Central memory CD4-positive, alpha-beta T cell (primary cell): ENCODE measurements at regions not wholly inside any gene's neighbourhood (a gene's known extent, or its start where the extent isn't known, plus 50 kb on each side); places are given as distances from the start of the nearest gene placed in this dataset.

Experiments
- DNase-seq: peaks from one replicate; pipeline ENCODE4 v3.0.0; 2022

GRCh38 chr19:31118986-31119385, 230.2 kb downstream of the TSHZ3 start:
- DNase-seq = no peak

DNA sequence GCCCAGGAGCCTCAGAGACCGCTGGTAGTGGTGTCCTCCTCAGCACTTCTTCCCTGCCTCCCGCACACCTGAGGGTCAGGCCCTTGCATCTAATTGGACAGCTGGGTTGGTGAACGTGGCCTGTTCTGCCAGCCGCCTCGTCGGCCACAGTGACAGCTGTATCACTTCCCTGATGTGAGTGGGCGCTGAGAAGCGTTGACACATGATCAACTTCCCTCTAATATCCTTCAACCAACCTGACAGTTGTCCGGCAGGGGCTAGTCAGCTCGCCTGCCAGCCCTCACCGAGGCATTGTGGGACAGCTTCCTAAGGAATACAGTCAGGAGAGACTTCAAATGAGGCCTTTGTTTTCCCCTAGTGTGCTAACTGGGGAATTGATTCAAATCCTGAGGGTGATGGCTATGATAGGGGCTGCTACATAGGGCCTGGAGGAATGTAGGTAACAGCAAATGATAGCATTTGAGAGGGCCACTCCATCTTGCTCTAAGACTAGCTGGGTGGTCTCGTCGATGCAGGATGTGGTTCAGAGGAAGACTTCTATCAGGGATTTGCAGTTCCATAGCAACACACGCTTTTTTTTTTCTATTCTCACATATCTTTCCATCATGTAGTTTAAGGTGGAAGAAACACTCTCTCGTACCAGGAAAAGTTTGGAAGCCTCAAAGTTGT, 230.8 kb downstream of the TSHZ3 start:
- DNase-seq = no peak

DNA sequence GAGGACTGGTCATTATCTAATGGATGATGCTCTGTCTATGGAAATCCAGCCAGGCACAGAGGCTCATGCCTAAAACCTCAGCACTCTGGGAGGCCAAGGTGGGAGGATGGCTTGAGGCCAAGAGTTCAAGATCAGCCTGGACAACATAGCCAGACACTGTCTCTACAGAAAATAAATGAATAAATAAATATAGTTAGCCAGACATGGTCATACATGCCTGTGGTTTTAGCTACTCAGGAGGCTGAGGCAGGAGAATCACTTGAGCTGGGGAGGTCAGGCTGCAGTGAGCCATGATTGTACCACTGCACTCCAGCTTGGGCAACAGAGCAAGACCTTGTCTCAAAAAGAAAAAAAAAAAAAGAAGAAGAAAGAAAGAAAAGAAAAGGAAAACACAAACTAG, 234.7 kb downstream of the TSHZ3 start:
- no peak for DNase-seq

DNA sequence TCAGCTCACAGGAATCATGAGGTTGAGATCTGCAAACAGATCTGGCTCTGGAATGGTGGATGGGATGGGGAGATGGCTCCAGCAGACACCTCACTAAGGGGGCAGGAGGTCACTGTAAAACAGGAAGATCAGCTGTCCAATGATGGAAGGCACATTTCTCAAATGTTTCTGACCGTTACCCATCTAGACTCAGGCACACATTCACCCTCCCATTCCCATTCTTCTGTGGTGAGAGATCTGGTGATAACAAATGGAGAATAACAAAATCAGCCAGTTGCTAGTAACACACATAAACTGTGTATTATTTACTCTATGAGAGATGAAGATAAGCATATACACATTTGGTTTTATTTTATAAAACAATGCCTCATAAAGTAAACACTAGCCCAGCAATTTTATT, 235.9 kb downstream of the TSHZ3 start:
- no peak for DNase-seq

- DNase-seq = no peak
Observed at GRCh38 chr19:31112158-31112557, 237.1 kb downstream of the TSHZ3 start.

GRCh38 chr19:31111741-31112140, 237.5 kb downstream of the TSHZ3 start:
- no peak for DNase-seq

DNA sequence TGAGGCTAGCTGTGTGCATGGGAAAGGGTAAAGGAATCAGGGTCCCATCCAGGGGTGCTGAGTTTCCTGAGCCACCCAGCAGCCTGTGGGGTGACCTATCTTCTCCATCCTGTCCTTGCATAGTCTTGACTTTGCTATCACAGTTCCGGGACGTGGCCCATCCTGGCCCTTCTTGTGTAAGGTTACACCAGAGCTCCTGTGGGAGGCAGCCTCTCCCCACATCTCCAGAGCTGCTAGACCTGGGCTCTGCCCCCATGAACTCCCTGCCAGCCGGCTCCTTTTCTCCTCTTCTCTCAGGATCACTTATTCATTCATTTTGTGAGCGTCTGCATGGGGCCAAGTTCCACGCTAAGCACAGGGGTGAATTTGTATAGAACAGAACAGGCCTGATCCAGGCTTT, 238.9 kb downstream of the TSHZ3 start:
- DNase-seq = no peak

DNA sequence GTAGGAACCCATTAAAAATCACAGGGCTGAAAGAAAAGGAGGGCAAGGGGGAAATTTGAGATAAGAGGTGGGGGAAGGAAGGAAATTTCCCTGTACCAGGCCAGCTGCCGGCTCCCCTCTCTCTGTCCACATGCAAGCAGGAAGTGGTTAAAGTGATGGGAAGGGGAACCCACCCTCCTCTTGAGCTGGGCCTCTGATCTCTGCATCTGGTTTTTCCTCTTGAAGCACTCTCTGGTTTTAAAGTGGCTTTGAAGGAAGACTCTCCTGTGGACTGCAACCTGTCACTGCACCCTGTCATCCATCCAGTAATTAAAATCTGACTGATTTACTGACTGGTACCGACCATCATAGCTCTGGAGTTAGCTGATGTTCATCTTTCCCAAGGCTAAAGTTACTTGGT, 239.6 kb downstream of the TSHZ3 start:
- DNase-seq = no peak

- DNase-seq = no peak
Observed at GRCh38 chr19:31107096-31107495, 242.1 kb downstream of the TSHZ3 start.

- DNase-seq = no peak
Observed at GRCh38 chr19:31105761-31106160, 243.5 kb downstream of the TSHZ3 start.

DNA sequence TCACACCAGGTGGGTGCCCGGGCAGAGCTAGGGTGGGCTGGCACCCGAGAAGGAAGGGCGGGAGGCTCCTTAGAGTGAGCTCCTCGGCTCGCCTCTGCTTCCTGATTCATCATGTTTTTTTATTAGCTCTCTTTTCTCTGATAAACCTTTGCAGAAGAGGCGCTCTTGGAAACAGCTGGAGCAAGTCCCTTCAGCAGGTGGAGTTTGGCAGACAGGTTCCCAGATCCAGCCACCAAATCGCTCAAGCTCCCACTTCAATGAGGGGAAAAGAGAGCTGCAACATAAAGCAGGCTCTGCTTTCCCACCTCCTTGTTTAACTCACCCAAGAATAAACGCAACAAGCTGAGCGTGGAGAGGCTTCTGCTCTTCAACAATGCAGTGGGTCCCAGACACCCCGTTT, 244.8 kb downstream of the TSHZ3 start:
- DNase-seq = no peak

DNA sequence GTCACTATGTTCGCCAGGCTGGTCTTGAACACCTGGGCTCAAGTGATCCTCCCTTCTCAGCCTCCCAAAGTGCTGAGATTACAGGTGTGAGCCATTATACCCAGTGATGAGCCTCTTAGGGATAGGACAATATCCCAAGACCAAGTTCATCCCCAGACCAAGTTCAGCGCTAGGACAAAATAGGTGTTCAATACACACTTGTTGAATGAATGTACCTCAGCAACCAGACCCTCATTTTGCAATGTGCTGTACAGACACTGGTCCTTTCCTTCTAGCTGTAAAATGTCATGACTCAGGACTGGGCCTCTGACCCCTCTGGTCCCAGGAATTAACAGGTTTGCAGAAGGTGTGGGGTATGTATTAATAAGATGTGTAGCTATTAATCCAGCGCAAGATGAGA, 246.0 kb downstream of the TSHZ3 start:
- DNase-seq = no peak

DNA sequence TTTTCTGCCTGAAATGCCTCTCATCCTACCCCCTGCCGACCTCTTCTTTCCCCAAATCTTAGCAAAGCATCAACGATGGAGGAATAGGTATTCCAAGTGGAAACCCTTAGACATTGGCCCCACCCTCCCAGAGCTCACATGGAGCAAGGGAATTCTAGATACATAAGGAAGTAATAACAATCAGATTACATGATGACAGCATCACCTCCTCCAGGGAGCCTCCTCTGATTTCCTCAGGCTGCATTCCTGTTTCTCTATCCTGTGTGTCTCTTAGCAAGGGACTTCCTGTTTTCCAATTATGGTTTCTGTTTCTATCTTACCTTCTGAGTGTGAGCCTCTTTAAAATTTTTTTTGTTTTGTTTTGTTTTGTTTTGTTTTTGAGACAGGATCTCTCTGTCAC, 246.6 kb downstream of the TSHZ3 start:
- DNase-seq = no peak

- DNase-seq = no peak
Observed at GRCh38 chr19:31100981-31101380, 248.3 kb downstream of the TSHZ3 start.

DNA sequence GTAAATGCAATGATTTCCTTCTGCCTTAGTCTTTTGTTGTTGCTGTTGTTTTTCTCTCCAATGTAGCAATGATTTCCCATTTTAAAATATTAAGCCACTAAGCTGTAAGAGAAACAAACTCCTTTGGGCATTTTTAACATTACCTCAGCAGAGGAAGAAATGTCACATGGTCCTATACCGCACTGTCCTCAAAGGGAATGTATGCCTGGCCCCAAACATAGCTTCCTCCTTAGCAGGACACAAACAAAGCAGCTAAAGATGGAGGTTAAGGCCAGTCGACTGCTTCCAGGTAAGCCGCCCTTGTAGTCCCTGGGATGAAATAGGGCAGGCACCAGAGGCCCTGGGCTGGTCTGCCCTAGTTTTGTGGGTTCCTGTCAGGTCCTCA, 249.0 kb downstream of the TSHZ3 start:
- no peak for DNase-seq

GRCh38 chr19:31099515-31100205, 249.6 kb downstream of the TSHZ3 start:
- no peak for DNase-seq

GRCh38 chr19:31098836-31099235, 250.4 kb downstream of the TSHZ3 start:
- DNase-seq = no peak

- DNase-seq = no peak
Observed at GRCh38 chr19:31096935-31097545, 252.2 kb downstream of the TSHZ3 start.

GRCh38 chr19:31096062-31096830, 253.0 kb downstream of the TSHZ3 start:
- DNase-seq = no peak

GRCh38 chr19:31095100-31095804, 254.0 kb downstream of the TSHZ3 start:
- no peak for DNase-seq

DNA sequence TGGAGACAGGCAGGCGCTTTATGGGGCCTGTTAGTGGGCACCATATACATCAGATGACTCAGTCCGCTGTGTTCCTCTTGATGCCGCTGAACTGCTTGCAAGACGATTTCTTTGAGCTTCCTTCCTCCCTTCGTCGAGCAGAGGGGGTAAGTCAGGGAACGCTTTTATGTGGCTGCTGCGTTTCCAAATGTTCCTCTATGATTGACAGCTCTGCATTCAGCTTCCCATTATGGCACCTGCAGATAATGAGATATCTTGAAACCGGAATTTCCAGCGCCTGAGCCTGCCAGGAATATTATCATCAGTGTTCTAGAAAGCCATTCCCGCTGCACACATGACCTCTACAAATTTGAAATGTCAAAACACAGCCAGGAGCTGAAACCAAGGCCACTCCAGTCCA, 257.0 kb downstream of the TSHZ3 start:
- DNase-seq = no peak

- DNase-seq = no peak
Observed at GRCh38 chr19:31089681-31090080, 259.6 kb downstream of the TSHZ3 start.

GRCh38 chr19:31085125-31085524, 264.1 kb downstream of the TSHZ3 start:
- DNase-seq = no peak
